ENCODE measurements at regions not wholly inside any gene's neighbourhood (a gene's known extent, or its start where the extent isn't known, plus 50 kb on each side); places are given as distances from the start of the nearest gene placed in this dataset.
A peak's percentile ranks its signal among the peaks of the same experiment; 100 is the strongest.
"Not testable (repeated sequence)": the region's sequence is repeated elsewhere in the genome, so short reads cannot be mapped to it uniquely, and the experiment has no call there.

DNA sequence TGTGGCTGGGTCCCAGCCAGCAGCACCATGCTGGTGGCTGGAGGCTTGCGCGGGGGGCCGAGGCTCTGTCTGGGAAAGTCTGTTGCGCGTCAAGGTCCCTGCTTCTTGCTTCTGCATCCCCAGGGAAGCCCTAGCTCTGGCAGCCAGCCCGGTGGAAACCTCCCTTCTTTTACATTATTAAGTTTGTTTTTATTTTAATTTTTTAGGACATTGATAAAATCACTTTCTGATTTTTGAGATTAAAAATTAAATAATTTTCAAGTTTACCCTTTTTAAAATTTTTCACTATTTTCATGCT is 81.6 kb downstream of the TRIM51G start:
- H3K36me3 ChIP-seq; H3K27me3 ChIP-seq; FAIRE-seq; H3K4me3 ChIP-seq; ATAC-seq; H3K9me3 ChIP-seq; H3K27ac ChIP-seq; H3K4me1 ChIP-seq; intact Hi-C loops (cut with DNase I): not testable (repeated sequence)
- DNase-seq: peak in 1 of 6 donors; percentile 5
- 68 to 83% methylated on average over 6 of the region's 6 CpGs for WGBS, 2 donors

DNA sequence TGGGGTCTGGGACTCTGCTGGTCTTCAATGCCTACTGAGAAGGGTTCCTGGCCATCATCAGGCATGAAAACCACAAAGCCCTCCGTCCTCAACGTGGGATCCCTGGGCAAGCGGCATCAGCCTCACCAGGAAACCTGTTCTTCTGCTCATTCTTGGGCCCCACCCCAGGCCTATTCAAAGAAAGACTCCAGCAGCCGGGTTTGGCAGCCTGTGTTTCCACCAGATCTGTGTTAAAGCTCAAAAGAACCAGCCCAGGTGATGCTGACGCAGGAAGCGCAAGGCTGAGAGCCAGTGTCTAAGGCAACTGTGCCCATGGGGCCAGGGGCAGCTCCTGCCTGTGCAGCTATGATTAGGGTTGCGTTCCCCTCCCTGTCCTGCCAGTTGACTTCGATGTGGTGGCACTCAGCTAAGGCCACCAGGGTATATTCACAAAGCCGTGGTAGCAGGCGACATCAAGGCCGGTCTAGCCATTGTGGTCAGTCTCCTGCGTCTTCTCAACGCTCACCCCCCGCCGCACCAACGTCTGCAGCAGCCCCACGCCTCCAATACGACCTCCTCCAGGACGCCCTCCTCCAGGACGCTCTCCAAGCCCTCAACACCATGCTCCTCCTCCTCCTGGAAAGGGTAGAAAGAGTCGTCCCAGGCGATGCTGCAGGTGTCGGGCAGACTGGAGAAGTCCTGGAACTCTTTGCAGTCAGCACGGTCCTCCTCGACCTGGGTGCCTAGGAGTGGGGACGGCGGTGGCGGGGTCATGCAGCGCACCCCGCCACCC is 82.1 kb downstream of the TRIM51G start:
- 78 to 82% methylated on average over 28 to 30 of the region's 30 CpGs for WGBS, 2 donors
- intact Hi-C loops (cut with DNase I): not testable (repeated sequence)

GRCh38 chr11:48900801-48901181 is 82.9 kb downstream of the TRIM51G start:
- H3K27me3 ChIP-seq; H3K36me3 ChIP-seq; FAIRE-seq; H3K27ac ChIP-seq; ATAC-seq; intact Hi-C loops (cut with DNase I); H3K4me1 ChIP-seq; H3K9me3 ChIP-seq; H3K4me3 ChIP-seq: not testable (repeated sequence)
- DNase-seq: peak in 2 of 6 donors; percentile 12 to 54
- WGBS, 2 donors: 78 to 79% methylated on average over 29 of the region's 29 CpGs

More for the DNA sequence above, 82.1 kb downstream of the TRIM51G start:
- H3K9me3 ChIP-seq, H3K27ac ChIP-seq, H3K27me3 ChIP-seq, H3K36me3 ChIP-seq, FAIRE-seq, H3K4me3 ChIP-seq, ATAC-seq, H3K4me1 ChIP-seq: not testable (repeated sequence)
- DNase-seq: peak in 1 of 6 donors; percentile 35

GRCh38 chr11:48900131-48900800 is 83.4 kb downstream of the TRIM51G start:
- FAIRE-seq (no peak), ATAC-seq (no peak), DNase-seq (peak in 3 of 6 donors; percentile 12 to 61 (median 51))
- intact Hi-C loops (cut with DNase I): no loop called here
- Histone ChIP-seq H3K9me3 (no peaks in the 10 kb centered on the region), H3K4me1 (no peaks in the 10 kb centered on the region), H3K4me3 (no peak overlapping the region), H3K27ac (no peak overlapping the region), H3K36me3 (no peaks in the 10 kb centered on the region), H3K27me3 (no peaks in the 10 kb centered on the region)
- 46 to 65% methylated on average over 45 to 53 of the region's 53 CpGs for WGBS, 2 donors
- TF ChIP-seq, protein P1, sequence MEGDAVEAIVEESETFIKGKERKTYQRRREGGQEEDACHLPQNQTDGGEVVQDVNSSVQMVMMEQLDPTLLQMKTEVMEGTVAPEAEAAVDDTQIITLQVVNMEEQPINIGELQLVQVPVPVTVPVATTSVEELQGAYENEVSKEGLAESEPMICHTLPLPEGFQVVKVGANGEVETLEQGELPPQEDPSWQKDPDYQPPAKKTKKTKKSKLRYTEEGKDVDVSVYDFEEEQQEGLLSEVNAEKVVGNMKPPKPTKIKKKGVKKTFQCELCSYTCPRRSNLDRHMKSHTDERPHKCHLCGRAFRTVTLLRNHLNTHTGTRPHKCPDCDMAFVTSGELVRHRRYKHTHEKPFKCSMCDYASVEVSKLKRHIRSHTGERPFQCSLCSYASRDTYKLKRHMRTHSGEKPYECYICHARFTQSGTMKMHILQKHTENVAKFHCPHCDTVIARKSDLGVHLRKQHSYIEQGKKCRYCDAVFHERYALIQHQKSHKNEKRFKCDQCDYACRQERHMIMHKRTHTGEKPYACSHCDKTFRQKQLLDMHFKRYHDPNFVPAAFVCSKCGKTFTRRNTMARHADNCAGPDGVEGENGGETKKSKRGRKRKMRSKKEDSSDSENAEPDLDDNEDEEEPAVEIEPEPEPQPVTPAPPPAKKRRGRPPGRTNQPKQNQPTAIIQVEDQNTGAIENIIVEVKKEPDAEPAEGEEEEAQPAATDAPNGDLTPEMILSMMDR (IDR thresholded peaks at IDR 0.05): no peak

DNA sequence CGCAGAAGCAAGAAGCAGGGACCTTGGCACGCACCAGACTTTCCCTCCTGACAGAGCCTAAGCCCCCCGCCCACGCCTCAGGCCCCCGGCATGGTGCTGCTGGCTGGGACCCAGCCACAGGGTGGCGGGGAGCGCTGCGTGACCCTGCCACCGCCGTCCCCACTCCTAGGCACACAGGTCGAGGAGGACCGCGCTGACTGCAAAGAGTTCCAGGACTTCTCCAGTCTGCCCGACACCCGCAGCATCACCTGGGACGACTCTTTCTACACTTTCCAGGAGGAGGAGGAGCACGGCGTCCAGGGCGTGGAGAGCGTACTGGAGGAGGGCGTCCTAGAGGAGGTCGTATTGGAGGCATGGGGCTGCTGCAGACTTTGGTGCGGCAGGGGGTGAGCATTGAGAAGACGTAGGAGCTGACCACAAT is 103.7 kb downstream of the TRIM51G start:
- no peak for FAIRE-seq
- no peak for ATAC-seq
- intact Hi-C loops (cut with DNase I): no loop called here
- TF ChIP-seq, protein P1 (IDR thresholded peaks at IDR 0.05): no peak
- Histone ChIP-seq H3K9me3 (no peaks in the 10 kb centered on the region), H3K27me3 (no peaks in the 10 kb centered on the region), H3K4me3 (no peak overlapping the region), H3K27ac (no peak overlapping the region), H3K4me1 (no peaks in the 10 kb centered on the region), H3K36me3 (no peaks in the 10 kb centered on the region)
- WGBS, 2 donors: 81 to 83% methylated on average over 24 of the region's 24 CpGs
- peak in 2 of 6 donors; percentile 10 to 28 for DNase-seq

DNA sequence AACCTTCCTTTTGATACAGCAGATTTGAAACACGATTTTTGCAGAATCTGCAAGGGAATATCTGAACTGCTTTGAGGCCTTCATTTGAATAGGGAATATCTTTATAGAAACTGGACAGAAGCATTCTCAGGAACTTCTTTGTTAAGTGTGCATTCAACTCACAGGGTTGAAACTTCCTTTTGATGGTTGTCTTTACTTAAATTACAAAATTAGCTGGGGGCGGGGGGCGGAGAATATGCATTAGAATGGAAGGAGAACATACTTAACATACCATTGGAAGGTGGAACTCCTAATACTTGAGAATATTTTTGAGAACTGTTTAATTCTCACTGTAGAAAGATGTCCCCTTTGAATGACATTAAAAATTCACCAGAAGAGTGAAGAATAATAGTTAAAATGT is 104.4 kb downstream of the TRIM51G start:
- Histone ChIP-seq H3K4me3 (no peak overlapping the region), H3K9me3 (no peaks in the 10 kb centered on the region), H3K27me3 (no peaks in the 10 kb centered on the region), H3K27ac (no peak overlapping the region), H3K36me3 (no peaks in the 10 kb centered on the region), H3K4me1 (no peaks in the 10 kb centered on the region)
- no peak for ATAC-seq
- DNase-seq: no peak
- no peak for FAIRE-seq
- intact Hi-C loops (cut with DNase I): no loop called here
- TF ChIP-seq, protein P1 (IDR thresholded peaks at IDR 0.05): no peak
- 64 to 66% methylated on average over 3 of the region's 3 CpGs for WGBS, 2 donors

All from pancreas (tissue), 10 donors.